HG02759 (cell line): ENCODE measurements at regions not wholly inside any gene's neighbourhood (a gene's known extent, or its start where the extent isn't known, plus 50 kb on each side); places are given as distances from the start of the nearest gene placed in this dataset.

Experiments
- ATAC-seq: cut with Tn5 transposase; IDR thresholded peaks from one replicate; pipeline ENCODE4 v1.9.1; 2021; ENCODE audit warnings: mild to moderate bottlenecking, moderate library complexity; ENCODE audit not compliant: unreplicated experiment

GRCh38 chr2:16565481-16565880 lies 100.2 kb downstream of the CYRIA start:
- no peak for ATAC-seq

- ATAC-seq = no peak
Measured at GRCh38 chr2:16561676-16562075, 104.0 kb downstream of the CYRIA start.

GRCh38 chr2:16561251-16561650 lies 104.4 kb downstream of the CYRIA start:
- no peak for ATAC-seq

- no peak for ATAC-seq
Measured at GRCh38 chr2:16559278-16560067, 106.2 kb downstream of the CYRIA start.

- no peak for ATAC-seq
Measured at GRCh38 chr2:16554060-16554583, 111.5 kb downstream of the CYRIA start.

GRCh38 chr2:16553226-16553625 lies 112.4 kb downstream of the CYRIA start:
- ATAC-seq = no peak

- no peak for ATAC-seq
Measured at GRCh38 chr2:16552202-16552601, 113.4 kb downstream of the CYRIA start.

- no peak for ATAC-seq
Measured at GRCh38 chr2:16548036-16548435, 117.6 kb downstream of the CYRIA start.

- no peak for ATAC-seq
Measured at GRCh38 chr2:16546128-16546754, 119.4 kb downstream of the CYRIA start.

GRCh38 chr2:16538707-16539106 lies 126.9 kb downstream of the CYRIA start:
- ATAC-seq = no peak

- no peak for ATAC-seq
Measured at GRCh38 chr2:16537347-16537746, 128.3 kb downstream of the CYRIA start.

- ATAC-seq = no peak
Measured at GRCh38 chr2:16526193-16526592, 139.4 kb downstream of the CYRIA start.

- no peak for ATAC-seq
Measured at GRCh38 chr2:16525265-16525887, 140.3 kb downstream of the CYRIA start.

- no peak for ATAC-seq
Measured at GRCh38 chr2:16523711-16524110, 141.9 kb downstream of the CYRIA start.

- ATAC-seq = no peak
Measured at GRCh38 chr2:16522031-16522831, 143.4 kb downstream of the CYRIA start.

GRCh38 chr2:16520891-16521290 lies 144.7 kb downstream of the CYRIA start:
- ATAC-seq = no peak

GRCh38 chr2:16515696-16516095 lies 149.9 kb downstream of the CYRIA start:
- ATAC-seq = no peak

GRCh38 chr2:16513626-16514025 lies 152.0 kb downstream of the CYRIA start:
- ATAC-seq = no peak

GRCh38 chr2:16511041-16511440 lies 154.6 kb downstream of the CYRIA start:
- no peak for ATAC-seq

GRCh38 chr2:16509042-16509441 lies 156.6 kb downstream of the CYRIA start:
- ATAC-seq = no peak

- ATAC-seq = no peak
Measured at GRCh38 chr2:16508490-16508851, 157.2 kb downstream of the CYRIA start.
